Stimulated activated CD4-positive, alpha-beta T cell treated with anti-CD3 and anti-CD28 coated beads, Interleukin-2, amount 100 ng/mL, for 4 hours (primary cell): ENCODE measurements at regions not wholly inside any gene's neighbourhood (a gene's known extent, or its start where the extent isn't known, plus 50 kb on each side); places are given as distances from the start of the nearest gene placed in this dataset.
A peak's percentile ranks its signal among the peaks of the same experiment; 100 is the strongest.
"Not testable (repeated sequence)": the region's sequence is repeated elsewhere in the genome, so short reads cannot be mapped to it uniquely, and the experiment has no call there.

Source experiments
- DNase-seq: peaks from one replicate; pipeline ENCODE4 v3.0.0-alpha.2; 2020; ENCODE audit warnings: low read depth

GRCh38 chr6:43998592-43999243 lies 128.5 kb downstream of the MRPL14 start:
- DNase-seq, result not testable (repeated sequence)

- DNase-seq, result not testable (repeated sequence)
These were observed 129.2 kb downstream of the MRPL14 start for GRCh38 chr6:43997990-43998585.

- no peak for DNase-seq
These were observed 129.9 kb downstream of the MRPL14 start for GRCh38 chr6:43997345-43997677.

- no peak for DNase-seq
These were observed 130.5 kb downstream of the MRPL14 start for GRCh38 chr6:43996618-43997344.

- DNase-seq, result no peak
These were observed 132.1 kb downstream of the MRPL14 start for GRCh38 chr6:43995137-43995536.

GRCh38 chr6:43993881-43994523 lies 133.2 kb downstream of the MRPL14 start:
- DNase-seq, result peak; percentile 46

GRCh38 chr6:43992783-43993644 lies 134.2 kb downstream of the MRPL14 start:
- no peak for DNase-seq

- no peak for DNase-seq
These were observed 135.1 kb downstream of the MRPL14 start for GRCh38 chr6:43992126-43992663.

GRCh38 chr6:43990627-43991619 lies 136.3 kb downstream of the MRPL14 start:
- no peak for DNase-seq

GRCh38 chr6:43990275-43990626 lies 137.0 kb downstream of the MRPL14 start:
- DNase-seq, result no peak

GRCh38 chr6:43989581-43990146 lies 137.6 kb downstream of the MRPL14 start:
- DNase-seq, result no peak

GRCh38 chr6:43988801-43989200 lies 138.5 kb downstream of the MRPL14 start:
- no peak for DNase-seq

- no peak for DNase-seq
These were observed 139.3 kb downstream of the MRPL14 start for GRCh38 chr6:43987838-43988439.

- no peak for DNase-seq
These were observed 141.0 kb downstream of the MRPL14 start for GRCh38 chr6:43986177-43986825.

GRCh38 chr6:43985329-43985728 lies 141.9 kb downstream of the MRPL14 start:
- DNase-seq, result no peak

- no peak for DNase-seq
These were observed 142.6 kb downstream of the MRPL14 start for GRCh38 chr6:43984442-43985321.

GRCh38 chr6:43983632-43984031 lies 143.6 kb downstream of the MRPL14 start:
- no peak for DNase-seq

- DNase-seq, result no peak
These were observed 144.1 kb downstream of the MRPL14 start for GRCh38 chr6:43983191-43983590.
